Activated T-helper 1 cell treated with anti-CD3 and anti-CD28 coated beads, Interleukin-12 subunit alpha, Interleukin-12 subunit beta, Interleukin-2, Interleukin-4 antibody, amounts not matched to agents 30 ng/mL and 10 ng/mL and 1 ng/mL, durations not matched to agents 14 hours and 24 hours and 36 hours (primary cell): ENCODE measurements at regions not wholly inside any gene's neighbourhood (a gene's known extent, or its start where the extent isn't known, plus 50 kb on each side); places are given as distances from the start of the nearest gene placed in this dataset.
A peak's percentile ranks its signal among the peaks of the same experiment; 100 is the strongest.

Experiments
- DNase-seq: peaks from one replicate; pipeline ENCODE4 v3.0.0; 2021; ENCODE audit warnings: low spot score
- H3K27ac Mint-ChIP-seq: one replicate; pipeline ENCODE4 v1.8.0; 2021; ENCODE audit warnings: mild to moderate bottlenecking, mixed read lengths
- H3K27me3 Mint-ChIP-seq: one replicate; pipeline ENCODE4 v1.8.0; 2022; ENCODE audit warnings: mild to moderate bottlenecking, moderate library complexity, mixed read lengths; ENCODE audit not compliant: insufficient read depth
- H3K36me3 Mint-ChIP-seq: one replicate; pipeline ENCODE4 v1.8.0; 2021; ENCODE audit warnings: low read depth, mixed read lengths
- H3K4me1 Mint-ChIP-seq: one replicate; pipeline ENCODE4 v1.8.0; 2021; ENCODE audit warnings: low read depth, mixed read lengths
- H3K4me3 Mint-ChIP-seq: one replicate; pipeline ENCODE4 v1.8.0; 2021; ENCODE audit warnings: mild to moderate bottlenecking, moderate library complexity, mixed read lengths
- H3K9me3 Mint-ChIP-seq: one replicate; pipeline ENCODE4 v1.8.0; 2021; ENCODE audit warnings: mixed read lengths
- intact Hi-C: fragments of 100-400 bp; cut with micrococcal nuclease; formaldehyde crosslinking; loops from one replicate; pipeline ENCODE4 v1.15.1; 2024

DNA sequence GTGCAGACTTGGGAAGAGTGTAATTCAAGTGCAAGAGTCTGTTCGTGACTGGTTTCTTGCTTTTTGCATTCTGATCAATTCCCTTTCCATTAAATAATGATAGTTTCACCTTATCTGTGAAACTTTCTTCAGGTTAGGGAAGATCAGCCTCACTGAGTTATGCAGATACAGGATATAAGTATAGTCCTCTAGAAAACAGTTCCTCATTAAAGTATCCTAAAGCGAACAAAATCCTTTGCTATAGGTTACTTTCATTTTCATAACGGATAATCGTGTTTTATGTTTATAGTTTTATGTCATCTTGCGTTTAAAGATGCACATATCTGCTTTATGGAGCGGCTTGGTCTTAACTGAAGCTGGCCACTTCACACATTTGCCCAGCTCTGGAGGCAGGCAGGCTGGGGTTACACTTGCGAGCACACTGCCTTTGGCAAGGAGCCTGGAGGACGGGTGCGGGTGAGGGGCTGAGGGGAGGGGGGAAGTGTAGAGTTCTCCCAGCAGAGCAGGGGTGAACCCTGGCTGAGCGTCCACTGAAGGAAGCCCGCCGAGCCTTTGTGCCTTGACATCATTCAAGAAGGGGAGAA, 123.5 kb upstream of the IFNGR1 start:
- Mint-ChIP-seq H3K27ac (no peak overlapping the region), H3K36me3 (no peaks in the 10 kb centered on the region), H3K27me3 (peaks cover 23% of the 10 kb centered on the region), H3K9me3 (no peaks in the 10 kb centered on the region), H3K4me1 (peaks cover 23% of the 10 kb centered on the region), H3K4me3 (peak overlapping the region; percentile 79)
- no peak for DNase-seq
- intact Hi-C loops = loop anchor here (1.0 to 5.0 kb wide), 3 partner anchors 73 to 299 kb away; no protein-coding TSS in a partner anchor

DNA sequence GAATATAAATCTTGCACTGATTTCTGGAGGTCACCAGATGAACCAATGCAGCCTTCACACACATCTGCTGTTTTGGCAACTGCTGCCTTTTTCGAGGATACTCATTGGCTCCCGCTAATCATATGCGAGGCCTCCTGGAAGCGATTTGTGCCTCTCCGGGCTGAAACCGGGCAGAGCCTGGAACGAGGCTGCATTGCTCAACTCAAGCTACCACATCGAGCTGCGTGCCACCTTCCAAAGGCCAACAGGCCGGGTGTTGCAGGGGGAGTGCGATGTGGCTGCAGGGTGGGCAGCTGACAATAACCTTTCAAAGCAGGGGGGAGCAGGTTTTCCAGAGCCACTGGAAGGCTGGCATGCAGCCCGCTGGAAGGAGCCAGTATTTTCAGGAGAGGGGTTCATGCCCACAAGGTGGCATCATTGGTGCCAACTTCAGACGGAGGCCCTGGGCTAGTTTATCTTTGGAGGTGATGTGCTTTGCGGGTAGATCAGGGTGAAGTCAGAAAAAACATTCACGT, 122.6 kb upstream of the IFNGR1 start:
- no peak overlapping the region for H3K27ac Mint-ChIP-seq
- H3K9me3 Mint-ChIP-seq = no peaks in the 10 kb centered on the region
- H3K4me3 Mint-ChIP-seq = peak overlapping the region; percentile 79
- peak; percentile 19 for DNase-seq
- H3K27me3 Mint-ChIP-seq = peaks cover 28% of the 10 kb centered on the region
- H3K4me1 Mint-ChIP-seq = peaks cover 23% of the 10 kb centered on the region
- H3K36me3 Mint-ChIP-seq = no peaks in the 10 kb centered on the region
- intact Hi-C loops = loop anchor here (1.0 to 5.0 kb wide), 3 partner anchors 74 to 300 kb away; no protein-coding TSS in a partner anchor

DNA sequence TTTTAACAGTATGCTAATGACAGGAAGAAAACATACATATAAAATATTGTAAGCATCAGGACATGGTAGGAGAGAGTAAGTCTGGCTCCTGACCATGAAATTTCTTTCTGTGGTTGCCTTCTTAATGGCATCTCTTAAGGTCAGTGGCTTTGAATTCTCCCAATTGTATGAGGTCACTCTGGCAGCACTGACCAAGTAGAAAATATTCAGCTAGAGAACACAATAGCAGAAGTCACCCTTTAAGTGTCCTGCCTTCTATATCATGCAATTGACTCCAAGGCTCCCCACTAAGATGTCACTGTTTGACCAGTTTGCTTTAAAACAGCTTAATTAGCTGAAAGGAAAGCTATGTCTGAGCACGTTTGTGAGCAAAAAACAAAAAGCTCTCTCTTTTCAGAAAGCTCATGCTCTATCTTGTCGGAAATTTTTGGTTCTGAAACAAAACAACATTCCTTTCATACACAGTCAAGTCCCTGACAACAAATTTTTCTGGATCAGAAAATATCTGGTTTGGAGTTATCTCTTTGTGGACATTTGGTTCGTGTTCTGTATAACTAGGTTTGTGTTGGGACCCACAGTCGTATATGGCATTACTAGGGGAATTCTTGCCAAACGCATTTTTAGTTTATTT, 120.9 kb upstream of the IFNGR1 start:
- peaks cover 23% of the 10 kb centered on the region for H3K4me1 Mint-ChIP-seq
- intact Hi-C loops = loop anchor here (5.0 kb wide), 1 partner anchor 147 kb away; no protein-coding TSS in a partner anchor
- DNase-seq = no peak
- no peaks in the 10 kb centered on the region for H3K36me3 Mint-ChIP-seq
- H3K27ac Mint-ChIP-seq = no peak overlapping the region
- H3K9me3 Mint-ChIP-seq = no peaks in the 10 kb centered on the region
- peaks cover 36% of the 10 kb centered on the region for H3K27me3 Mint-ChIP-seq
- no peak overlapping the region for H3K4me3 Mint-ChIP-seq

DNA sequence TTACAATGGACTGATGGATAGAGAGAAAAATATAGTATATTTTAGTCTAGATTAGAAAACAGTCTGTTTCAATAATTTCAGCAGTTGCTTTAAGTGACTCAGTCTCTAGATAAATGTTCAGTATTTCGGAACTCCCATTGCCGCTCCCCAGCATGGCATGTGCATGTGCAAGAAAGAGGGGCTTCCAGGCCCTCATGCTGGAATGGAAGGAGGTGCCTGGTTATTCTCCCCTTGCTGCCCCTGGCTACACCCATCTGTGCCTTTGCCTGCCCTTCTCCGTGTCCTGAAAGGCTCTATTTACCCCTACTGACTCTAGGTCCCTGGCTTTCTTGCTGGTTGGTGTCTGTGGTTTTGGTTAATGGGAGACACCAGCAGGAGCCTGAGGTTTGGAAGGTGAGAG, 115.7 kb upstream of the IFNGR1 start:
- Mint-ChIP-seq H3K27ac (no peak overlapping the region), H3K36me3 (no peaks in the 10 kb centered on the region), H3K4me3 (no peak overlapping the region), H3K27me3 (peaks cover 41% of the 10 kb centered on the region), H3K4me1 (no peaks in the 10 kb centered on the region), H3K9me3 (no peaks in the 10 kb centered on the region)
- no peak for DNase-seq
- intact Hi-C loops = no loop called here

DNA sequence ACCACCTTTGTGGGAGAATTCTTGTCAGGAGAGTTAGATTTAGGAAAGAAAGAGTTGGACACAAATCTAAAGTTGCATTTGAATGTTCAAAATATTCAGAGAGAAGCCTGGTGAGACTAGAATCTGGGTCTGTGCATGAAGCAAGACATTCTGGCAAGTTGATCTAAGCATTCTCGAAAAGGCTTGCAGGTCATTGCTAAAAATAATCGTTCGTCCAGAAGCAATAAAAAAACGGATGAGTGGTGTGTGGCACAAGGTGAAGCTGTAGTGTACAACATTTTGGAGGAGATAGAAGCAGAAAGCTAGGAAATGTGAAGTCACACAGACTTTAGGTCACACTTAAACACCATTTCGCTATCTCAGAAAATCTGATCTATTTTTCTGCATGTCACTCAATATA, 114.9 kb upstream of the IFNGR1 start:
- no peak for DNase-seq
- H3K4me3 Mint-ChIP-seq = no peak overlapping the region
- no peaks in the 10 kb centered on the region for H3K9me3 Mint-ChIP-seq
- no peaks in the 10 kb centered on the region for H3K4me1 Mint-ChIP-seq
- H3K27ac Mint-ChIP-seq = no peak overlapping the region
- no peaks in the 10 kb centered on the region for H3K36me3 Mint-ChIP-seq
- H3K27me3 Mint-ChIP-seq = peaks cover 38% of the 10 kb centered on the region
- intact Hi-C loops = no loop called here

DNA sequence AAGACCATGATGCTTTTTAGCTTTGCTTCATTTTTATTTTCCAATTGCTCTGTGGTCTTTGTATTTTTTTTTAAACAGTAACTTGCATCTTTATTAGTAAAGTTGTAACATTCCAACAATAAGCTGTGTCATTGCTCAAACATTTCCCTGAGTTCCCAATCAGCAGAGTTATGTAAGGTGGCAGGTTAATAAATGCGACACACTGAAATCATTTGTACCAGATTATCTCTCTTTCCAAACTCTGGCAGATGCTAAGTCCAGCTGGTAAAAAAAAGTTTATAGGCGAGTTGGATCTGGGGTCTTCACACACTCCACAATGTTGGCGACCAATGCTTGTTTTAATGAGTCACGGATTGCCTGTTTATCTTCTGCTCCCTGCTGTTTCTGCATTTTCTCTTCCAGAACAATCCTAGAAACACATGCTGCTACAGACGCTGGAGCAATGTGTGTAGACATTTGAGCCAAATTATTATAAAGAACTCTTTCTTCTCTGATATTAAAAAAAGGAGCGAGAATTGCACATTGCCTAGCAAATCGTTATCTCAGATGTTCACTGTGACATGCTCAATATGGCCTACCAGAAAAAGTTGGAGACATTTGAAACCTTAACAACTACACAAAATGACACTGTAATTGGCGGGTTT, 113.6 kb upstream of the IFNGR1 start:
- Mint-ChIP-seq H3K27me3 (peaks cover 32% of the 10 kb centered on the region), H3K9me3 (no peaks in the 10 kb centered on the region), H3K4me1 (no peaks in the 10 kb centered on the region), H3K4me3 (no peak overlapping the region), H3K27ac (no peak overlapping the region), H3K36me3 (no peaks in the 10 kb centered on the region)
- intact Hi-C loops = no loop called here
- DNase-seq = no peak

DNA sequence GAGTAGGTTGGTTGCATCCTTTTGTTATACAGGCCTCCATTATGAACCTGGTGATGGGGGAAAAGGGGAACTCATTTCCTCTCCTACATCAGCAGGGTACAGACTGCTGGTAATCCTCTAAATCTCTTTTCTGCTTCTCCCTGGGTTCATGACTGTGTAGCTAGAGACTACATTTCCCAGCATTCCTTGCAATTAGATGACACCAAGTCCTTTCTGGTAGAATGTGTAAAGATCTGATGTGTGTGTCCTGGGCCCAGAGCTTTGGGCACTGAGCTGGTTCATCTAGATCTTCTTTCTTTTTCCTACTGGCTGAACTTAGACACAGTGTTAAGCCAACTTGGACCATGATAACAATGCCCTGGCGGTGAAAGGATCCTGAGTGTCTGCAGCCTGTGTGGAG, 104.7 kb upstream of the IFNGR1 start:
- no peak for DNase-seq
- no peaks in the 10 kb centered on the region for H3K36me3 Mint-ChIP-seq

DNA sequence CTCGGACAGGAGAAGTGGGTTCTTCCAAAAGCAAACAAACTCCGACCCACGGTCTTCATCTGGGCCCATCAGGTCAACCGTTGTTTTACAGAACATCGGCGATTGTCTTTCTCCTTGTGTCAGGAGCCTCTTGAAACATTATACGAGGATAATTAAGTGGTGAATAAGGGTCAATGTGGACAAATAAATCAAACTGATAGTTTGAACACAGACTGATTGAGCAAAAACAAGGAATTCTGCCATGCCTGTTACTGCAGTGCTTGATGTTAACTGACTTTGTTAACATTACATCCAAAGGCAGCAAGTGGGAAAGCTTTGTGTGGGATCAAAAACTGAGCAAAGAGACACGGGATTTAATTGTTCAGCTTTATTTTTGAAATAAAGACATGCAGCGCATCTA, 101.1 kb upstream of the IFNGR1 start:
- Mint-ChIP-seq H3K9me3 (no peaks in the 10 kb centered on the region), H3K4me1 (no peaks in the 10 kb centered on the region)
- DNase-seq = no peak

More for the DNA sequence above, 104.7 kb upstream of the IFNGR1 start:
- Mint-ChIP-seq H3K4me1 (peaks cover 5% of the 10 kb centered on the region), H3K27ac (no peak overlapping the region), H3K4me3 (no peak overlapping the region), H3K27me3 (peaks cover 2% of the 10 kb centered on the region), H3K9me3 (no peaks in the 10 kb centered on the region)
- intact Hi-C loops = no loop called here

DNA sequence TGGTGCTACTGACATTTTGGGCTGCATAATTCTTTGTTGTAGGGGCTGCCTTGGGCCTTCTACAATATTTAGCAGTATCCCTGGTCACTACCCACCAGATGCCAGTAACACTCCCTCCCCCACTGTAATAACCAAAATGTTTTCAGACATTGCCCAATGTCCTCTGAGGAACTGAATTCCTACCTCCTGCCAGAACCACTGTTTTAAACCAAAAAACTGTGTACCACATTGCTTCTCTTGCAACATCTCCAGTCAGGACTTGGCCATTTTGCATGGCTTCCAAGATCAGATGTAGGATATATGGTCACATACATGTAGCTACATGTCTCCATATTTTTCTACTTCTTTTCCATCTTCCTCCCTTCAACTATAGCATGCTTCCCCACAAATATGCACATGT, 97.4 kb upstream of the IFNGR1 start:
- intact Hi-C loops = loop anchor here (10.0 kb wide), 1 partner anchor 788 kb away; the partner anchor contains the start of gene PERP
- Mint-ChIP-seq H3K9me3 (no peaks in the 10 kb centered on the region), H3K36me3 (no peaks in the 10 kb centered on the region), H3K4me3 (no peak overlapping the region), H3K4me1 (no peaks in the 10 kb centered on the region), H3K27me3 (peaks cover 12% of the 10 kb centered on the region), H3K27ac (no peak overlapping the region)
- no peak for DNase-seq

More for the DNA sequence above, 101.1 kb upstream of the IFNGR1 start:
- no peaks in the 10 kb centered on the region for H3K36me3 Mint-ChIP-seq
- intact Hi-C loops = no loop called here
- peaks cover 5% of the 10 kb centered on the region for H3K27me3 Mint-ChIP-seq
- H3K27ac Mint-ChIP-seq = no peak overlapping the region
- no peak overlapping the region for H3K4me3 Mint-ChIP-seq

DNA sequence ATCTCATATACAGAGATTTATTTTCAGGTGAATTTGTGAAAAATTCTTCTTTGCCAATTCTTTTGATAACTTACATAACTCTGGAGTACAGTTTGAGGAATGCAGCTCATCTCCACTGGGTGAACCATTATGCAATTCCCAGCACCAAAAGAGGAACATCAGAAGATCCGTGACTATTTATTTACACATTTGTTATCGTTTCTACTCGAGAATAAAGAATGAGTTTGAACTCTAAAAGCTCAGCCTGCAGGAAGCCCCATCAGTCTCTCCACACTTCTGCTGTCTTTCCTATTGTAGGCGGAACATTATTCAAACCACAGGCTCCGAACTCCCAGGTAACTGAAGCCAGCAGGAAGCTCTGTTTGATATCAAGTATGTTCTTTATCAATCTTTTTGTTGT, 95.9 kb upstream of the IFNGR1 start:
- no peak overlapping the region for H3K4me3 Mint-ChIP-seq
- no peaks in the 10 kb centered on the region for H3K9me3 Mint-ChIP-seq
- peaks cover 13% of the 10 kb centered on the region for H3K27me3 Mint-ChIP-seq
- no peaks in the 10 kb centered on the region for H3K4me1 Mint-ChIP-seq
- DNase-seq = no peak
- intact Hi-C loops = loop anchor here (2.0 to 10.0 kb wide), 2 partner anchors 178 to 790 kb away; partner anchors contain the start of gene PERP
- H3K36me3 Mint-ChIP-seq = no peaks in the 10 kb centered on the region
- H3K27ac Mint-ChIP-seq = no peak overlapping the region

DNA sequence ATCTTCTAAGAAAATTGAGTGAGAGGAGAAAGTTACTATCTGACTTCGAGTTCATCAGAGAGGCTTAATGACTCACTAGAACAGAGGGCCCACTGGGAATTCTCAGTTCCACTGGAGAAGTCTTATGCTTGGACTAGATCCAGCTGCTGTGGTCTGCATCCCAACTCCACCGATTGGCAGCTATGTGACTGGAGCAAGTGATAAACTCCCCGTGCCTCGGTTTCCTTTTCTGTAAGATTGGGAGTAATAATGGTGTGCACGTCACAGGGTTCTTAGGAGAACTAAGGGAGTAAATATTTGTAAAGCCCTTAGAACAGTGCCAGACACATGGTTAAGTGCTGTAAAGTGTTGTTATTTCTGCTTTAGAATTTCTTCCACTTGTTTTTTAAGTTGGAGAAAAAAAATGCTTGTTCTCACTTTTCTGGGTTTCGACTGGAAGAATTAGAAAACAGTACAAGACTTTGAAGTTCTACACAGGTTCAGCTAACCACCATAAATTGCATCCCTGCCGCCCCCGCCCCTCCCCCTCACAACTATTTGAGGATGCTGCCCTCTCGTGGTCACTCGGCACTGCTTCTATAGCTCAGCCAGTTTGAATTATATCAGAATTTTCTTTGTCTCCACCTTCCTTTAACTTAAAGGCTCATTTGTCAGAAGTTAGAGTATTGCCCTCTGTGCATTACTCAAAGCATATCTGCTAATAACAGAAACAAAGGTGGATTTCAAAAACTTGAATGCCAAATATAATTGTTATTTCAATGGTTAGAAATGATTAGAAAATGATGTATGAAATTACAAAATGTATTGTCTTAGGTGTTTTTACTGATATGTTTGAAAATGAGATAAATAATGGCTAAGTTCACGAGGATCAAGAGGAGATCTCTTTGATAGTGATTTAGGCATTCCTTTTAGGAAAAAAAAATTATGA, 95.0 kb upstream of the IFNGR1 start:
- no peaks in the 10 kb centered on the region for H3K9me3 Mint-ChIP-seq
- peaks cover 9% of the 10 kb centered on the region for H3K4me1 Mint-ChIP-seq
- H3K4me3 Mint-ChIP-seq = no peak overlapping the region
- H3K36me3 Mint-ChIP-seq = no peaks in the 10 kb centered on the region
- peaks cover 15% of the 10 kb centered on the region for H3K27me3 Mint-ChIP-seq
- intact Hi-C loops = loop anchor here (1.0 to 10.0 kb wide), 10 partner anchors 43 to 791 kb away; partner anchors contain the start of genes IFNGR1 and PERP
- peak; percentile 32 for DNase-seq
- no peak overlapping the region for H3K27ac Mint-ChIP-seq

DNA sequence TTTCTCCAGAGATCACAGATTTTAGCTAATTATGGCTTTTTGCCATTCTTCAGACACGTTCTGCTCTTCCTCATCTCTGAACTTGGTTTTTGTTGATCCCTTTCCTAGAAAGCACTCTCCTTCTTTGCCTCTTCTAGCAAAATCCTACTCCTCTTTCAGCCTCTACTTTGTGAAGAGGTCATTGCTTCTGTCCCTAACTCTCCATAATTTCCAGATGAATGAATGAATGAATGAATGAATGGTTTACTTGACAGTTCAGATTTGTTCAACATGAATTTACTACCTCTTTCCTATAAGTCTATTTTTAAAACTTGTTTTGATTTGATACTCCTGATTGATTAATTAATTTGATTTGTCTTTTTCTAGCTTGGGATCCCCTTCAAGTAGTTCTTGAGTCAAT, 94.0 kb upstream of the IFNGR1 start:
- Mint-ChIP-seq H3K27me3 (peaks cover 15% of the 10 kb centered on the region), H3K9me3 (no peaks in the 10 kb centered on the region), H3K4me3 (no peak overlapping the region), H3K27ac (no peak overlapping the region), H3K36me3 (no peaks in the 10 kb centered on the region), H3K4me1 (peaks cover 13% of the 10 kb centered on the region)
- intact Hi-C loops = loop anchor here (5.0 to 10.0 kb wide), 3 partner anchors 96 to 792 kb away; partner anchors contain the start of genes IFNGR1 and PERP
- no peak for DNase-seq
